ENCODE measurements at regions not wholly inside any gene's neighbourhood (a gene's known extent, or its start where the extent isn't known, plus 50 kb on each side); places are given as distances from the start of the nearest gene placed in this dataset.

- Histone ChIP-seq H4K20me1 (ENCODE audit: insufficient read depth) (no peaks in the 10 kb centered on the region), H3K36me3 (ENCODE audit: insufficient read depth) (no peaks in the 10 kb centered on the region), H3K4me2 (peak overlapping the region; percentile 20; the same call in 1 of the 2 replicates), H3K79me2 (ENCODE audit: insufficient read depth, low read depth) (no peaks in the 10 kb centered on the region), H3K27ac (peak overlapping the region; percentile 36), H3K4me3 (IDR thresholded peaks at IDR 0.05; ENCODE audit: insufficient read depth, low read depth, low read length) (no peak overlapping the region), H3K27me3 (ENCODE audit: insufficient read depth, low read depth) (no peaks in the 10 kb centered on the region), H2AFZ (ENCODE audit: low read depth) (peak overlapping the region; percentile 28), H3K4me1 (ENCODE audit: low read depth, poor library complexity, severe bottlenecking) (peaks cover 15% of the 10 kb centered on the region), H3K9ac (no peak overlapping the region)
- no peak for TF ChIP-seq CTCF (conservative IDR thresholded peaks at IDR 0.05; ENCODE audit: low read depth, low read length)
These were observed 370.8 kb downstream of the CDC14C start for GRCh38 chr7:49295146-49295545.

GRCh38 chr7:49297958-49298357 lies 373.6 kb downstream of the CDC14C start:
- no peak for TF ChIP-seq CTCF (conservative IDR thresholded peaks at IDR 0.05; ENCODE audit: low read depth, low read length)
- no peaks in the 10 kb centered on the region for H3K79me2 ChIP-seq (ENCODE audit: insufficient read depth, low read depth)
- peaks cover 15% of the 10 kb centered on the region for H3K4me1 ChIP-seq (ENCODE audit: low read depth, poor library complexity, severe bottlenecking)
- no peak overlapping the region for H3K27ac ChIP-seq
- no peaks in the 10 kb centered on the region for H3K36me3 ChIP-seq (ENCODE audit: insufficient read depth)
- no peak overlapping the region for H3K9ac ChIP-seq
- no peak overlapping the region for H2AFZ ChIP-seq (ENCODE audit: low read depth)
- no peaks in the 10 kb centered on the region for H4K20me1 ChIP-seq (ENCODE audit: insufficient read depth)
- no peak overlapping the region for H3K4me2 ChIP-seq
- H3K4me3 ChIP-seq (IDR thresholded peaks at IDR 0.05; ENCODE audit: insufficient read depth, low read depth, low read length): no peak overlapping the region
- no peaks in the 10 kb centered on the region for H3K27me3 ChIP-seq (ENCODE audit: insufficient read depth, low read depth)

- Histone ChIP-seq H3K4me2 (no peak overlapping the region), H4K20me1 (ENCODE audit: insufficient read depth) (no peaks in the 10 kb centered on the region), H3K9ac (no peak overlapping the region), H3K79me2 (ENCODE audit: insufficient read depth, low read depth) (no peaks in the 10 kb centered on the region), H2AFZ (ENCODE audit: low read depth) (no peak overlapping the region), H3K27ac (no peak overlapping the region), H3K36me3 (ENCODE audit: insufficient read depth) (no peaks in the 10 kb centered on the region), H3K27me3 (ENCODE audit: insufficient read depth, low read depth) (no peaks in the 10 kb centered on the region), H3K4me3 (IDR thresholded peaks at IDR 0.05; ENCODE audit: insufficient read depth, low read depth, low read length) (no peak overlapping the region), H3K4me1 (ENCODE audit: low read depth, poor library complexity, severe bottlenecking) (no peaks in the 10 kb centered on the region)
- TF ChIP-seq CTCF (conservative IDR thresholded peaks at IDR 0.05; ENCODE audit: low read depth, low read length): no peak
These were observed 384.4 kb downstream of the CDC14C start for GRCh38 chr7:49308787-49309186.

GRCh38 chr7:49320083-49320482 lies 395.7 kb downstream of the CDC14C start:
- no peaks in the 10 kb centered on the region for H3K79me2 ChIP-seq (ENCODE audit: insufficient read depth, low read depth)
- H3K36me3 ChIP-seq (ENCODE audit: insufficient read depth): no peaks in the 10 kb centered on the region
- H3K4me2 ChIP-seq: no peak overlapping the region
- no peak for TF ChIP-seq CTCF (conservative IDR thresholded peaks at IDR 0.05; ENCODE audit: low read depth, low read length)
- H3K9ac ChIP-seq: no peak overlapping the region
- no peaks in the 10 kb centered on the region for H4K20me1 ChIP-seq (ENCODE audit: insufficient read depth)
- no peak overlapping the region for H2AFZ ChIP-seq (ENCODE audit: low read depth)
- H3K4me3 ChIP-seq (IDR thresholded peaks at IDR 0.05; ENCODE audit: insufficient read depth, low read depth, low read length): no peak overlapping the region
- H3K4me1 ChIP-seq (ENCODE audit: low read depth, poor library complexity, severe bottlenecking): peaks cover 18% of the 10 kb centered on the region
- H3K27me3 ChIP-seq (ENCODE audit: insufficient read depth, low read depth): no peaks in the 10 kb centered on the region
- H3K27ac ChIP-seq: no peak overlapping the region

Data from KMS-11 (cell line).